GM12878 (cell line): ENCODE measurements at regions not wholly inside any gene's neighbourhood (a gene's known extent, or its start where the extent isn't known, plus 50 kb on each side); places are given as distances from the start of the nearest gene placed in this dataset.

Experiments used
- ATAC-seq: fragments of 200-7000 bp; cut with Tn5 transposase; 3 replicates; pipeline ENCODE4 v1.9.1; 2020; ENCODE audit warnings: mild to moderate bottlenecking, moderate library complexity
- BruUV-seq: library from RNA; stranded (reverse); fragments of 400-500 nt; replicated peaks from 2 replicates; lab custom pipeline; 2021; lab: Mats Ljungman, UMichigan
- CTCF ChIA-PET: fragments of 300-600 bp; sonication (Branson Sonifier 250); formaldehyde crosslinking; extraction: SDS; loops from one replicate; lab custom pipeline; 2021; ENCODE audit warnings: inconsistent platforms; lab: Yijun Ruan, JAX
- POLR2A ChIA-PET: fragments of 350-600 bp; formaldehyde crosslinking; extraction: SDS; loops from one replicate; lab custom pipeline; 2021; ENCODE audit warnings: inconsistent platforms; lab: Charles Lee
- RAD21 ChIA-PET: fragments of 300-600 bp; sonication (Branson Sonifier 250); formaldehyde crosslinking; loops from one replicate; lab custom pipeline; 2023; ENCODE audit warnings: antibody characterized with exemption; ENCODE audit not compliant: unreplicated experiment; lab: Charles Lee
- SMC1A ChIA-PET: fragments of 300-600 bp; sonication (Branson Sonifier 250); formaldehyde crosslinking; loops from one replicate; lab custom pipeline; 2023; ENCODE audit not compliant: unreplicated experiment, uncharacterized antibody; lab: Charles Lee
- DNase-seq: peaks from one replicate; pipeline ENCODE4 v3.0.0-alpha.2; 2011; ENCODE audit warnings: low read depth, low spot score
- FAIRE-seq: peaks from 3 replicates; lab custom pipeline; 2011; peaks lifted over from hg19 to GRCh38; lab: Jason Lieb, UNC
- H2AFZ ChIP-seq: 2 replicates; pipeline ENCODE4 v1.6.0; 2011; ENCODE audit warnings: low read depth, low read length, control low read depth; ENCODE audit not compliant: control insufficient read depth
- H3K27ac ChIP-seq: 2 replicates; pipeline ENCODE4 v1.5.1; 2011; ENCODE audit warnings: control low read depth; ENCODE audit not compliant: control insufficient read depth, insufficient read depth
- H3K27me3 ChIP-seq, 2 experiments: replicated peaks in 1 of 2; 2 replicates each; pipeline versions ENCODE4 v1.6.0 to v1.6.1; 2011; ENCODE audit warnings: low read length in 1 of 2; ENCODE audit not compliant: control insufficient read depth in 2 of 2, insufficient read depth in 2 of 2
- H3K36me3 ChIP-seq, 2 experiments: 2 replicates each; pipeline ENCODE4 v1.5.1; 2011; ENCODE audit warnings: low read length in 1 of 2; ENCODE audit not compliant: control insufficient read depth in 2 of 2, insufficient read depth in 2 of 2
- H3K4me1 ChIP-seq: 2 replicates; pipeline ENCODE4 v1.6.1; 2011; ENCODE audit warnings: mild to moderate bottlenecking, low read length, moderate library complexity, mixed read lengths; ENCODE audit not compliant: control insufficient read depth, insufficient read depth
- H3K4me2 ChIP-seq: 2 replicates; pipeline ENCODE4 v1.6.0; 2011; ENCODE audit warnings: control low read depth; ENCODE audit not compliant: control insufficient read depth, insufficient read depth
- H3K4me3 ChIP-seq: fragments of 200-600 bp; sonication (generic); 2 replicates; pipeline ENCODE4 v1.5.1; 2016
- H3K79me2 ChIP-seq: 2 replicates; pipeline ENCODE4 v1.6.0; 2011; ENCODE audit warnings: low read length; ENCODE audit not compliant: control insufficient read depth, insufficient read depth
- H3K9ac ChIP-seq: 2 replicates; pipeline ENCODE4 v1.8.0; 2011; ENCODE audit warnings: low read length, control low read depth, mixed read lengths; ENCODE audit not compliant: control insufficient read depth, insufficient read depth
- H3K9me3 ChIP-seq: replicated peaks from 3 replicates; pipeline ENCODE4 v1.5.1; 2011; ENCODE audit warnings: mild to moderate bottlenecking, low read length; ENCODE audit not compliant: control insufficient read depth, insufficient read depth
- H4K20me1 ChIP-seq: 2 replicates; pipeline ENCODE4 v1.6.0; 2011; ENCODE audit not compliant: control insufficient read depth, insufficient read depth
- CHD2 ChIP-seq: IDR thresholded peaks from 2 replicates; pipeline ENCODE4 v1.6.1; 2011; ENCODE audit warnings: low read depth, low read length, improper control_type of control experiment, borderline replicate concordance
- ELK1 ChIP-seq: IDR thresholded peaks from 2 replicates; pipeline ENCODE4 v1.6.1; 2012; ENCODE audit warnings: low read depth, low read length, improper control_type of control experiment
- ETV6 ChIP-seq, 2 experiments: fragments of 450-650 bp in 1 of 2; IDR thresholded peaks in 1 of 2; conservative IDR thresholded peaks in 1 of 2; 2 replicates each; pipeline ENCODE4 v1.6.1; 2014; ENCODE audit warnings: antibody characterized with exemption in 1 of 2, borderline replicate concordance in 1 of 2, low read depth in 1 of 2, mild to moderate bottlenecking in 1 of 2, moderate library complexity in 1 of 2
- FOXM1 ChIP-seq: IDR thresholded peaks from 2 replicates; pipeline ENCODE4 v1.6.1; 2012; ENCODE audit warnings: low read depth, mild to moderate bottlenecking, inconsistent platforms, low read length, moderate library complexity
- IRF3 ChIP-seq: fragments of 450-650 bp; IDR thresholded peaks from 2 replicates; pipeline ENCODE4 v1.6.1; 2014; ENCODE audit warnings: mild to moderate bottlenecking
- JUNB ChIP-seq: IDR thresholded peaks from 2 replicates; pipeline ENCODE4 v1.6.1; 2016; ENCODE audit warnings: antibody characterized with exemption, mild to moderate bottlenecking
- KAT2A ChIP-seq: conservative IDR thresholded peaks from 2 replicates; pipeline ENCODE4 v1.6.1; 2011; ENCODE audit warnings: low read depth, low read length; ENCODE audit not compliant: control insufficient read depth
- MTA2 ChIP-seq: fragments of 450-650 bp; IDR thresholded peaks from 2 replicates; pipeline ENCODE4 v1.6.1; 2016; ENCODE audit warnings: low read depth, mild to moderate bottlenecking, moderate library complexity
- NKRF ChIP-seq: fragments of 450-650 bp; conservative IDR thresholded peaks from 2 replicates; pipeline ENCODE4 v1.6.1; 2017; ENCODE audit warnings: mild to moderate bottlenecking, moderate library complexity
- POLR2A ChIP-seq: IDR thresholded peaks from 2 replicates; pipeline ENCODE4 v1.6.1; 2011; ENCODE audit warnings: low read depth, mild to moderate bottlenecking, low read length
- RFX5 ChIP-seq: IDR thresholded peaks from 2 replicates; pipeline ENCODE4 v1.6.1; 2011; ENCODE audit warnings: low read depth, low read length, improper control_type of control experiment
- SIN3A ChIP-seq: IDR thresholded peaks from 2 replicates; pipeline ENCODE4 v1.6.1; 2012; ENCODE audit warnings: low read depth, low read length, improper control_type of control experiment
- SIX5 ChIP-seq: IDR thresholded peaks from 2 replicates; pipeline ENCODE4 v1.6.1; 2011; ENCODE audit warnings: mild to moderate bottlenecking, low read depth, low read length, moderate library complexity; ENCODE audit not compliant: severe bottlenecking
- STAT3 ChIP-seq: IDR thresholded peaks from 2 replicates; pipeline ENCODE4 v1.6.1; 2011; ENCODE audit warnings: low read depth, low read length, improper control_type of control experiment
- USF1 ChIP-seq: IDR thresholded peaks from 2 replicates; pipeline ENCODE4 v1.6.1; 2011; ENCODE audit warnings: borderline replicate concordance, low read depth, mild to moderate bottlenecking, moderate library complexity, mixed read lengths, low read length; ENCODE audit not compliant: insufficient read depth; ENCODE audit errors: extremely low read length
- WGBS: methylation state at CpG from one replicate; pipeline ENCODE4 v1.1.6; 2016; ENCODE audit warnings: low lambda C conversion rate; ENCODE audit not compliant: insufficient replicate concordance, insufficient coverage; ENCODE audit errors: missing lambda C conversion rate; 5-methylcytosine and 5-hydroxymethylcytosine counted together
- in situ Hi-C: fragments of 300-500 bp; cut with MboI; formaldehyde crosslinking; loops from 9 replicates; pipeline ENCODE4 v1.14.3; 2018; ENCODE audit warnings: mixed read lengths
- intact Hi-C: fragments of 100-400 bp; cut with micrococcal nuclease; formaldehyde crosslinking; loops from one replicate; pipeline ENCODE4 v1.14.2; 2022; ENCODE audit not compliant: unreplicated experiment

- TF ChIP-seq USF1 (no peak), NKRF (no peak), FOXM1 (no peak), IRF3 (no peak)
These were observed 266.6 kb upstream of the C1orf174 start (continued) for GRCh38 chr1:4166713-4167112.

- H3K27ac ChIP-seq = no peak overlapping the region
- RAD21 ChIA-PET = no interaction called here
- ATAC-seq = no peak
- H3K36me3 ChIP-seq = no peaks in the 10 kb centered on the region
- no peaks in the 10 kb centered on the region for H3K4me1 ChIP-seq
- TF ChIP-seq RFX5 (no peak), JUNB (no peak), SIX5 (no peak), POLR2A (no peak), STAT3 (no peak), SIN3A (no peak), KAT2A (no peak), ELK1 (no peak), MTA2 (no peak), ETV6 (conservative IDR thresholded peaks at IDR 0.05 in 1 of 2, IDR thresholded peaks at IDR 0.05 in 1 of 2; ENCODE audit: borderline replicate concordance in 1 of 2, low read depth in 1 of 2) (no peak), CHD2 (no peak)
- TF ChIP-seq, all 136 proteins: peak for 0
- H3K9me3 ChIP-seq = no peaks in the 10 kb centered on the region
- ChIA-PET SMC1A (no interaction called here), POLR2A (no interaction called here), CTCF (interaction anchor here (0.7 kb wide), 1 partner anchor 28 kb away, joined by 3 read pairs; no protein-coding TSS in a partner anchor)
- no peaks in the 10 kb centered on the region for H4K20me1 ChIP-seq
- H3K4me3 ChIP-seq = no peak overlapping the region
- BruUV-seq = no TSS peak
- intact Hi-C loops (no loop called here), in situ Hi-C loops (no loop called here)
- FAIRE-seq (no peak), DNase-seq (no peak)
- H3K27me3 ChIP-seq = no peaks in the 10 kb centered on the region
- H3K79me2 ChIP-seq = no peaks in the 10 kb centered on the region
- H3K4me2 ChIP-seq = no peak overlapping the region
- no peak overlapping the region for H3K9ac ChIP-seq
- no peak overlapping the region for H2AFZ ChIP-seq
- 7% methylated on average over 6 of the region's 6 CpGs for WGBS
These were observed 269.9 kb upstream of the C1orf174 start for GRCh38 chr1:4169991-4170390.
